ENCODE measurements at regions not wholly inside any gene's neighbourhood (a gene's known extent, or its start where the extent isn't known, plus 50 kb on each side); places are given as distances from the start of the nearest gene placed in this dataset.
"Not testable (repeated sequence)": the region's sequence is repeated elsewhere in the genome, so short reads cannot be mapped to it uniquely, and the experiment has no call there.

DNA sequence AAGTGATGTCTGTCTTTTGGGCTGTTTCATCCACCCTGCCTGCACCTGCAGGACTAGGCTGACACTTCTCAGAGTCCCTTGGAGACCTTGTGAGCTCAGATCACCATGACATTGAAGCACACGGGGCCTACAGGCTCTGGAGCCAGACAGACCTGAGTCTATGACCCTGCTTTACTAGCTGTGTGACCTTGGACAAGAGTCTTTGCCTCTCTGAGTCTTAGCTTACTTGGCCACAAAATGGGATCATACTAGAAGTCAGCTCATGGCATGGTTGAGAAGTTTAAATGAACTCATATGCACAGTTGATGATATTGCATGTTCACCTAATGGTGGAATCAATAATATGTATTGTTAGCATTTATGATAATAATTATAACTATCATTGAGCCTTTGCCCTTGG lies 102.9 kb upstream of the SMAD3 start:
- Histone ChIP-seq H3K9me3 (ENCODE audit: control insufficient read depth, low read length) (no peaks in the 10 kb centered on the region), H3K27me3 (replicated peaks; ENCODE audit: control insufficient read depth, insufficient read depth, low read length, poor library complexity, severe bottlenecking) (no peaks in the 10 kb centered on the region)
- DNase-seq = no peak

DNA sequence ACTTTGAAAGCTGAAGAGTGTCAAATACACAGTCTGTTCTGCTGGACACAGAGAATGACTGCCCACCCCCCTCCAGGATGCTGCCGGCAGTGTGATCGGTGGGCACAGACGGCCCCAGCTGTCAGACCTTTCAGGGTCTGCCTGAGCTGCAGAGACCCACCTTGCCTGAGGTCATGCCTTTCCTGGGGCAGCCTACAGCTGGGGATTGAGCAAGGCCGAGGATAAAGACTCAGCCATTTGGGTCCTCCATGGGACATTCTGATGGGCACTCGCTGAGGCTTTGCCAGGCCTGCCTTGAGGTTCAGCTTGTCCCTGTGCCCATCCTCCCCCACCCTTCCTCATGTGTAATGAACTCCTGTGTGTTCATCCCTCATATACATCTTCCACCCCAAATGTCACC lies 102.3 kb upstream of the SMAD3 start:
- H3K9me3 ChIP-seq (ENCODE audit: control insufficient read depth, low read length) = no peaks in the 10 kb centered on the region
- H3K36me3 ChIP-seq (ENCODE audit: control insufficient read depth, insufficient read depth, low read length) = no peaks in the 10 kb centered on the region
- DNase-seq = no peak
- no peak overlapping the region for H3K4me3 ChIP-seq (ENCODE audit: insufficient read depth, low read depth, low read length, poor library complexity, severe bottlenecking)
- no peak overlapping the region for H3K27ac ChIP-seq (ENCODE audit: insufficient read depth, low read length, poor library complexity, severe bottlenecking)
- H3K27me3 ChIP-seq (replicated peaks; ENCODE audit: control insufficient read depth, insufficient read depth, low read length, poor library complexity, severe bottlenecking) = no peaks in the 10 kb centered on the region
- no peaks in the 10 kb centered on the region for H3K4me1 ChIP-seq (ENCODE audit: control insufficient read depth, insufficient read depth, low read length, poor library complexity, severe bottlenecking)

More for the DNA sequence above, 102.9 kb upstream of the SMAD3 start:
- Histone ChIP-seq H3K27ac (ENCODE audit: insufficient read depth, low read length, poor library complexity, severe bottlenecking) (no peak overlapping the region), H3K4me1 (ENCODE audit: control insufficient read depth, insufficient read depth, low read length, poor library complexity, severe bottlenecking) (no peaks in the 10 kb centered on the region), H3K36me3 (ENCODE audit: control insufficient read depth, insufficient read depth, low read length) (no peaks in the 10 kb centered on the region), H3K4me3 (ENCODE audit: insufficient read depth, low read depth, low read length, poor library complexity, severe bottlenecking) (no peak overlapping the region)

- Histone ChIP-seq H3K27me3 (replicated peaks; ENCODE audit: control insufficient read depth, insufficient read depth, low read length, poor library complexity, severe bottlenecking) (no peaks in the 10 kb centered on the region), H3K36me3 (ENCODE audit: control insufficient read depth, insufficient read depth, low read length) (no peaks in the 10 kb centered on the region), H3K4me1 (ENCODE audit: control insufficient read depth, insufficient read depth, low read length, poor library complexity, severe bottlenecking) (no peaks in the 10 kb centered on the region), H3K4me3 (ENCODE audit: insufficient read depth, low read depth, low read length, poor library complexity, severe bottlenecking) (no peak overlapping the region), H3K9me3 (ENCODE audit: control insufficient read depth, low read length) (no peaks in the 10 kb centered on the region), H3K27ac (ENCODE audit: insufficient read depth, low read length, poor library complexity, severe bottlenecking) (no peak overlapping the region)
- no peak for DNase-seq
Observed at GRCh38 chr15:66963710-66964109, 101.7 kb upstream of the SMAD3 start.

GRCh38 chr15:66964111-66964738 lies 101.2 kb upstream of the SMAD3 start:
- Histone ChIP-seq H3K36me3 (ENCODE audit: control insufficient read depth, insufficient read depth, low read length) (no peaks in the 10 kb centered on the region), H3K4me1 (ENCODE audit: control insufficient read depth, insufficient read depth, low read length, poor library complexity, severe bottlenecking) (no peaks in the 10 kb centered on the region), H3K27ac (ENCODE audit: insufficient read depth, low read length, poor library complexity, severe bottlenecking) (no peak overlapping the region), H3K9me3 (ENCODE audit: control insufficient read depth, low read length) (no peaks in the 10 kb centered on the region), H3K27me3 (replicated peaks; ENCODE audit: control insufficient read depth, insufficient read depth, low read length, poor library complexity, severe bottlenecking) (no peaks in the 10 kb centered on the region), H3K4me3 (ENCODE audit: insufficient read depth, low read depth, low read length, poor library complexity, severe bottlenecking) (no peak overlapping the region)
- no peak for DNase-seq

GRCh38 chr15:66964791-66965190 lies 100.6 kb upstream of the SMAD3 start:
- H3K4me3 ChIP-seq (ENCODE audit: insufficient read depth, low read depth, low read length, poor library complexity, severe bottlenecking) = no peak overlapping the region
- DNase-seq = no peak
- H3K36me3 ChIP-seq (ENCODE audit: control insufficient read depth, insufficient read depth, low read length) = no peaks in the 10 kb centered on the region
- H3K4me1 ChIP-seq (ENCODE audit: control insufficient read depth, insufficient read depth, low read length, poor library complexity, severe bottlenecking) = no peaks in the 10 kb centered on the region
- H3K27ac ChIP-seq (ENCODE audit: insufficient read depth, low read length, poor library complexity, severe bottlenecking) = no peak overlapping the region
- no peaks in the 10 kb centered on the region for H3K27me3 ChIP-seq (replicated peaks; ENCODE audit: control insufficient read depth, insufficient read depth, low read length, poor library complexity, severe bottlenecking)
- H3K9me3 ChIP-seq (ENCODE audit: control insufficient read depth, low read length) = no peaks in the 10 kb centered on the region

- Histone ChIP-seq H3K4me3 (ENCODE audit: insufficient read depth, low read depth, low read length, poor library complexity, severe bottlenecking) (no peak overlapping the region), H3K27ac (ENCODE audit: insufficient read depth, low read length, poor library complexity, severe bottlenecking) (no peak overlapping the region), H3K36me3 (ENCODE audit: control insufficient read depth, insufficient read depth, low read length) (no peaks in the 10 kb centered on the region), H3K27me3 (replicated peaks; ENCODE audit: control insufficient read depth, insufficient read depth, low read length, poor library complexity, severe bottlenecking) (no peaks in the 10 kb centered on the region), H3K4me1 (ENCODE audit: control insufficient read depth, insufficient read depth, low read length, poor library complexity, severe bottlenecking) (no peaks in the 10 kb centered on the region), H3K9me3 (ENCODE audit: control insufficient read depth, low read length) (no peaks in the 10 kb centered on the region)
- DNase-seq = no peak
Observed at GRCh38 chr15:66965201-66965900, 100.1 kb upstream of the SMAD3 start.

DNA sequence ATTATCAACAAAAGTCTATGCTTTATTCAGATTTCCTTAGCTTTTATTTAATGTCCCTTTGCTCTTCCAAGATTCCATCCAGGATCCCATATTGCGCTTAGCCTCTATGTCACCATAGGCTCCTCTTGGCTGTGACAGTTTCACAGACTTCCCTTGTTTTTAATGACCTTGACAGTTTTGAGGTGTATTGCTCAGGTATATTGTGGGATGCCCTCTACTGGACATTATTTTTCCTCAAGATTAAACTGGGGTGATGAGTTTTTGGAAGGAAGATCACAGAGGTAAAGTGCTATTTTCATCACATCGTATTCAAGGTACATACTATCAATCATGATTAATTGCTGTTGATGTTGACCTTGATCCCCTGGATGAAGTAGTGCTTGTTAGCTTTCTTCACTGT lies 99.1 kb upstream of the SMAD3 start:
- no peak overlapping the region for H3K4me3 ChIP-seq (ENCODE audit: insufficient read depth, low read depth, low read length, poor library complexity, severe bottlenecking)
- no peak for DNase-seq
- H3K4me1 ChIP-seq (ENCODE audit: control insufficient read depth, insufficient read depth, low read length, poor library complexity, severe bottlenecking) = no peaks in the 10 kb centered on the region
- no peaks in the 10 kb centered on the region for H3K9me3 ChIP-seq (ENCODE audit: control insufficient read depth, low read length)
- no peaks in the 10 kb centered on the region for H3K36me3 ChIP-seq (ENCODE audit: control insufficient read depth, insufficient read depth, low read length)
- H3K27ac ChIP-seq (ENCODE audit: insufficient read depth, low read length, poor library complexity, severe bottlenecking) = no peak overlapping the region
- H3K27me3 ChIP-seq (replicated peaks; ENCODE audit: control insufficient read depth, insufficient read depth, low read length, poor library complexity, severe bottlenecking) = no peaks in the 10 kb centered on the region

GRCh38 chr15:66968806-66969596 lies 96.4 kb upstream of the SMAD3 start:
- Histone ChIP-seq H3K27ac (ENCODE audit: insufficient read depth, low read length, poor library complexity, severe bottlenecking) (no peak overlapping the region), H3K4me3 (ENCODE audit: insufficient read depth, low read depth, low read length, poor library complexity, severe bottlenecking) (no peak overlapping the region), H3K27me3 (replicated peaks; ENCODE audit: control insufficient read depth, insufficient read depth, low read length, poor library complexity, severe bottlenecking) (no peaks in the 10 kb centered on the region)

DNA sequence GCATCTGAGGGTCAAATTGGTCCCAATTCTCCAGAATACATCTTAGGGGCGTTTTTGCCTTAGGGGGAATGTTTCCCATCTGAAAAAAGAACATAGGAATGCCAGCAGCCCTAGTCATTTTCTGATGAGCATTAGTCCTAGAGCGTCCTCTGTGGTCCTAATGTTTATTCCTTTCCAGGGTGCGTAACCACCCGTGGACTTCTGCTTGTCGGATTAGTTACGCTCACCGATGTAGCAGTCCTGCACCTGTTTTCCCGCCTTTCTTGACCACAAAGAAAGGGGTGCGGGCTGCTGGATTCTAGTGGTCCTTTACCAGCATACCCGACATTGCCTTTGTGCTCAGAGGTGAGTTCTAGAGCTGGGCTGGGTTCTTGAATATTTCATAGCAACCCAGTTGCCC lies 91.3 kb upstream of the SMAD3 start:
- not testable (repeated sequence) for DNase-seq; H3K4me3 ChIP-seq (ENCODE audit: insufficient read depth, low read depth, low read length, poor library complexity, severe bottlenecking); H3K9me3 ChIP-seq (ENCODE audit: control insufficient read depth, low read length); H3K27ac ChIP-seq (ENCODE audit: insufficient read depth, low read length, poor library complexity, severe bottlenecking); H3K4me1 ChIP-seq (ENCODE audit: control insufficient read depth, insufficient read depth, low read length, poor library complexity, severe bottlenecking); H3K27me3 ChIP-seq (replicated peaks; ENCODE audit: control insufficient read depth, insufficient read depth, low read length, poor library complexity, severe bottlenecking); H3K36me3 ChIP-seq (ENCODE audit: control insufficient read depth, insufficient read depth, low read length)

More at GRCh38 chr15:66968806-66969596, 96.4 kb upstream of the SMAD3 start:
- H3K4me1 ChIP-seq (ENCODE audit: control insufficient read depth, insufficient read depth, low read length, poor library complexity, severe bottlenecking) = no peaks in the 10 kb centered on the region
- H3K9me3 ChIP-seq (ENCODE audit: control insufficient read depth, low read length) = no peaks in the 10 kb centered on the region
- DNase-seq = no peak
- no peaks in the 10 kb centered on the region for H3K36me3 ChIP-seq (ENCODE audit: control insufficient read depth, insufficient read depth, low read length)

DNA sequence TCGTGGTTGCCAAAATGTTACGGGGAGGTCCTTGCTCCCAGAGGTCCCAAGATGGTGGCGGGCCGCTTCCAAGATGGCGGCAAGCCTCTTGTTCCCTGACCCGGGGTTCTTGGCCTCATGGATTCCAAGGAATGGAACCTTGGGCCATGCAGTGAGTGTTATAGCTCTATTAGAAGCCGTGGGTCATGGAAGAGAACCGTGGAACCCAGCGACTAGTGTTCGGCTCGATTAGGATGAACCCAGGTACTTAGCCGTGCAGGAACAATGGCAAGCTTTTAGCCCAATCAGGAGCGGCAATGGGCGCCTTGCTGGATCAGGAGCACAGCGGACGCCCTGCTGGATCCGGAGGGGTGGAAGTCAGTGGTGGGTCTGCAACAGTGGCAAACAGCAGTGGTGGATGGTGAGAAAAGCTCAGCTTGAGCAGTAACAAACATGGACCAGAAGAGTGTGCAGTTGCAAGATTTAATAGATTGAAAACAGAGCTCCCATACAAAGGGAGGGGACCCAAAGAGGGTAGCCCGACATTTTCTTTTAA lies 89.2 kb upstream of the SMAD3 start:
- not testable (repeated sequence) for H3K4me3 ChIP-seq (ENCODE audit: insufficient read depth, low read depth, low read length, poor library complexity, severe bottlenecking); H3K9me3 ChIP-seq (ENCODE audit: control insufficient read depth, low read length); H3K27me3 ChIP-seq (replicated peaks; ENCODE audit: control insufficient read depth, insufficient read depth, low read length, poor library complexity, severe bottlenecking); H3K4me1 ChIP-seq (ENCODE audit: control insufficient read depth, insufficient read depth, low read length, poor library complexity, severe bottlenecking); DNase-seq; H3K27ac ChIP-seq (ENCODE audit: insufficient read depth, low read length, poor library complexity, severe bottlenecking); H3K36me3 ChIP-seq (ENCODE audit: control insufficient read depth, insufficient read depth, low read length)
